ENCODE measurements at regions not wholly inside any gene's neighbourhood (a gene's known extent, or its start where the extent isn't known, plus 50 kb on each side); places are given as distances from the start of the nearest gene placed in this dataset.

DNA sequence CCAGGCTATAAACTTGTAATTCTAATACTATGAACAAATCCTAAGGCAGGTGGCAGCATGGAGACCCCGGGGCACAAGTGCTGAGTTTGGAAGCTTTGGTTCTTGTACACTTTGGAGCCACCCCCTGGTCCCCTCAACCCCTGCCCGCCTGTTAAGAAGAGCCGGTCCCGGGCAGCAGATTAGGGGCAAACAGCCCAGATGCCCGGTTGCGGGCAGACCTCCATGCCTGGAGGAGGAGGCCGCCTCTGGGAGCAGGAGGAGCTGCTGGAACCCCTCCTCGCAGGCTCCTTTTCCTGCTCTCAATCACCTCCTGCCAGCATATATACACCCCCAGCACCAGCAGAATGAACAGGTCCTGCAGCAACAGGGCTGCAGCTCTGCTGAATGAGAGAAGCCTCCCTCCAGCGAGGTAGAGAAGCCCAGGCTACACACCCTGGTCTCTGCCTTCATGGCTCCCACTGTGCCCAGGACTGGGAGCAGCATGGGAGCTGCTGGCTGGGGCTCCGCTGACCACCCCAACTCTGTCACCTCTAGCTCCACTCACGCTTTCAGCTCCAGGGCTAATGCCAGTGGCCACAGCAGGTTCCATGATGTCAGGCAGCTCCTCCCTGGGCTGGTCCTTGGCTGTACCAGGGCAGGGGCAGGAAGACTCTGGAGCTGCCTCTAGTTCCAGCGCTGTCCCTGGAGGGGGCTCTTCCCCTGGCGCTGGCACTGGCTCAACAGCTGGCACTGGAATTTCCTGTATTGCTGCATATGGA is 1713.5 kb upstream of the ACO1 start:
- no peak for DNase-seq

DNA sequence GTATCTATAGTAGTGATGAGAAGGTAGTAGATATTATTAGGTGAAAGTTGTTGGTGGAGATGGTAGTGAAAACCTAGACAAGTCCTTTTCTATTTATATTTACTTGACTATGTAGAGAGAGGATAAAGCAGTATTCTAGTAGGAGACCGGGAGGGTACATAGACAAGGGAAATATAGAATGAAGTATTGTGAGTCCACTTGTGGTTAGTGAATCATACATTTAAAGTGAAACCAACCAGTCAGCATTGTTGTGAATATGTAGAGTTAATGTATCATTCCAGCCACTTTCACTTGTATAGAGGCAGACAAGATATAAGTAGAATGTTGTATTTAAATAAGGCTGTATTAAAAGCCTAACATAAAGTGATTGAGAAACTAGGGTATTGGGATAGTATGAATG is 1711.3 kb upstream of the ACO1 start:
- no peak for DNase-seq

DNA sequence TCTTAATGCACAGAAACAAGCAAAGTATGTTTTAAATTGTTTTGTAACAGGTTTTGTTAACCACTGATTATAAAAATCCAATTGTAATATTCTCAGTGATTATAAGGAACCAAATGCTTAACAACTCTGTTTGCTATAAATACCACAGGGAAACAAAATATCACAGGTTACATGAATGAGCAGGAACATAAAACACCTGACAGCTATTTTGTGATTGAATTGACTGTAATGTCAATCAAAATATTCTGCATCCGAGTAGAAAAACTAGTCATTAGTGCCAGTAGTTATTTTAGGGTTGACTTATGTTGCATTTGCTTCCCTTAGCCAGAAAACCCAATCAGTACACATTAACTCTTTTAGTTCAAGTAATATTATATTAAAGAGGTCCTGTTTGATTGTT is 1707.8 kb upstream of the ACO1 start:
- DNase-seq, result no peak

DNA sequence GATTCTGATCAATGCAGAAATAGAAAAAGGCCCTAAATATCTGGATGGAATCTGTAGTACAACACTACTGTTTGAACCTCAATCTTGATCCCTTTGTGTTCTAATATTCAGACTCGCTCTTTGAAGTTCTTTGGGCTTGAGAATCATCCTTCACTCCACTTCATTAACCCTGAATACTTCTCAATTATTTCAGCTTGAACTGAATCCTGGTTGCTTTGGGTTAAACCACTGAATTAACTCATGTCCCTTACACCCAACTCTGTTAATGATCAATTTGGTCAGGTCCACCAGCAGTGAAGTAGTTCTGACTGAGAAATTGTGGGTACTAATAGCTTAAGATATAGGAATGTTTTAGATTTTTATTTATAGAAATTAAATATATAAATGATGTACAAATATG is 1707.2 kb upstream of the ACO1 start:
- DNase-seq, result no peak

DNA sequence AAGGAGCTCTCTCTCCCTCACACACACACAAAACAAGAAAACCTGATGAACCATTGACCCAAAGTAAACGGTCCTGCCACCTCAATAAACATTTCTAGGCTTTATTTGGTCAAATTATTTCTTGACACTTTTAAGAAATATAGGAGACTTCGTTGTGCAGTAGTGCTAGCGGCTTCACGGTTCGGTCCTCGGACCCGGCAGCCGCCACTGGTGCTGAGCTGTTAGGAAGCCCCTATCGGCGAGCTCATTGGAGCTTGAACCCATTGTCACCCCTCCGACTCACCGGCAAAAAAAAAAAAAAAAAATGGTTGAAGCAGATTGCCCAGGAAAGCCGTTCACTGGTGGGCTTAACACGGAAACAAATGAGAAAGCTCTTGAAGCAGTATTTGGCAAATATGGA is 1695.6 kb upstream of the ACO1 start:
- no peak for DNase-seq

DNA sequence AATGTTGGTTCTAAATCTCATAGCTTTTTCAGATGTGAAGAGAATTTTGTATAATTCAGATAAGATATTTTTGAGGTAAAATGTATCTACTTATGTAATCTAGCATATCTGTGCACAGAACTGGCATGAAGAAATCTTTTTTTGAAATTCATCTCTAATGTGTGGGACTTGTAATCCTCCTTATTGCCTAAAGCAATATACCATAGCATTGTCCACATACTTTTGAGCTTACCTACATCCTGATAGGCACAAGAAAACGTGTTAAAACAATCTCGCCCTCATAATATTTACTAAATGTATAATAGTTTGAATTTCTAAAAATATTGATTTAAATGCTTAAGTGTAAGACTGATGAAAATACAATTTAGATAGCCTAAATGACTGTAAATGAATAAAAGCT is 1686.5 kb upstream of the ACO1 start:
- no peak for DNase-seq

DNA sequence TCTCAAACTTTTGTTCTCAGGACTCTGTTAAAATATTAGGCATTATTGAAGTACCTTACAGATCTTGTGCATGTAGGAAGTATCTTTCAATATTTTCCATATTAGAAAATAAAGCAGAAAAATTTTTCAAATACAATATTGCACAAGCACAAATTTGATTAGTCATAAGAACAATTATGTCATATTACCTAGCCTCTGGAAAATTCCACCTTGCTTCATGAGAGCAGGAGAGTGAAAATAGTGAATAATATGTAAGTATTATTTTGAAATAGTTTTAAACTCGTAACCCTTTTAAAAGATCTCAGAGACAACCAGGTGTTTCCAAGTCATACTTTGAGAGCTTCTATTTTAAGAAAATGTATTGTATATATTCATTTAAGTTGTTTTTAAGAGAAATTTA is 1672.9 kb upstream of the ACO1 start:
- DNase-seq, result no peak

DNA sequence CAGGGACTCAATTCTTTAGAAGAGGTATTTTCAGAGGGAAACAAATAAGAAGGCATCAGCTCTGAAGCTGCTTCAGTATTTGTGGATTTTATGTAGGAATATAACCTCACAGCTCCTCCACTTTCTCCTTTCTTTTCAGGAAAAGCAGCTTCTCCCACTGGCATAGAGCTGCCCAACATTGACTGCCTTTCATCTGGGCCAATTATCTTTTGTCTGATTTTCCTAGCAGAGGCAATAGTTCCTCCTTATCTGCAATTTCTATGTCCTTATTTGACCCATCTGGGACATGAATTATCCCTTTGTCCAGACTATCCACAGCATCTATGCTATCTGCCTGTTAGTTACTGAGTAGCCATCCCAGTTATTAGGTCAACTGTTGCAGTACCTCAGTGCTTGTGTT is 1671.2 kb upstream of the ACO1 start:
- no peak for DNase-seq

DNA sequence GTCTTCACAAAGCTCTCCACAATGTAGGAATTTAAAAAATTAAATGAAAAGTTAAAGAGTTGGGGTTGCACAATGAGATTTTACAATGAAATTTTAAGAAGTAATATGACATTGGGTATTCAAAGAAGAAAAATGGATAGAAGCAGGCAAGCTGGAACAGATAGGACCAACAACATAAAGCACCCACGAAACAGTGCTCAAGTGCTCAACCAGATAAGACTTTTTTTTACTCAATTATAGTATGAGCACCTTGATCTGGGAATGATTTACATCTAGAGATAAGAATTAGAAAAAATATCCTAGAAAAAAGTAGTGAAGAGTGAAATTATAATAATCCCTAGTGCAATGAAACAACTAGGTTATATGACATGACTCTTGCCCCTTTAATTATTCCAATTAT is 1670.1 kb upstream of the ACO1 start:
- no peak for DNase-seq

DNA sequence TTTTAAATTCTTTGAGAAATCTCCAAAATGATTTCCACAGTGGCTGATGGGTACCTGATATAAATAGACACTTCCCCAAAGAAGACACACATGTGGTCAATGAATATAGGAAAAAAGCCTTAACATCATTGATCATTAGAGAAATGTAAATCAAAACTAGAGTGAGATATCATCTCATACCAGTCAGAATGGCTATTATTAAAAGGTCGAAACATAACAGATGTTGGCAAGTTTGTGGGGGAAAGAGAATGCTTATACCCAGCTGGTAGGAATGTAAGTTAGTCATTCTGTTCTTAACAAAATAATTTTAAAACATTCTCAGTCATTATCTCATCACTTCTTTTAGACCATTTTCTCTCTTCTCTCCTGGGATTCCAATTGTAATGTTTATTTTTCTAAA is 1666.0 kb upstream of the ACO1 start:
- DNase-seq, result no peak

DNA sequence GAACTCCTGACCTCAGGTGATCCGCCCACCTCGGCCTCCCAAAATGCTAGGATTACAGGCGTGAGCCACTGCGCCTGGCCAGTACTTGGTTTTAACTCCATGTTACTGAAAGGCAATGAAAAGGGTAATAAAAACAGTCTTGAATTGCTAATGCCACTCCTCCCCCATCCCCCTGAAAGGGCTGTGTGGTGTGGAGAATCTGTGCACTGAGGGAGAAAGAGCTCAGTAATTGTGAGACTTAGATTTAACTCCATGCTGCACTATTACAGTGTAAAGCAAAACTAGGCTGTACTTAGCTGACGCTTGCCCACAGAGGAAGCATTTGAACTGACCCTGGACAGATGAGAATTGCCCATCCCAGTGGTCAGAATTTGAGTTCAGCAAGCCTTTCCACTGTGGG is 1662.4 kb upstream of the ACO1 start:
- no peak for DNase-seq

DNA sequence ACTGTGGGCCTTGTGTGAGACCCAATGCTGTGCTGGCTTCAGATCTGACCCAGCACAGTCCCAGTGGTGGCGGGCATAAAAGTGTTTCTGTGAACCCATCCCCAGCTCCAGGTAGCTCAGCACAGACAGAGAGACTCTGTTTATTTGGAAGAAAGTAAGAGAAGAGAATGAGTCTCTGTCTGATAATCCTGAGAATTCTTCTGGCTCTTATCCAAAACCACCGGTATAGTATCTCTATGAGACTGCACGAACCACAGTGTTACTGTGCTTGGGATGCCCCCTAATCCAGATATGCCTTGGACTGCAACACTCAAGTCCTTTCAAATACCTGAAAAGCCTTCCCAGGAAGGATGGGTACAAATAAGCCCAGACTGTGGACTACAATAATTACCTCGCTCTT is 1660.8 kb upstream of the ACO1 start:
- DNase-seq, result no peak

DNA sequence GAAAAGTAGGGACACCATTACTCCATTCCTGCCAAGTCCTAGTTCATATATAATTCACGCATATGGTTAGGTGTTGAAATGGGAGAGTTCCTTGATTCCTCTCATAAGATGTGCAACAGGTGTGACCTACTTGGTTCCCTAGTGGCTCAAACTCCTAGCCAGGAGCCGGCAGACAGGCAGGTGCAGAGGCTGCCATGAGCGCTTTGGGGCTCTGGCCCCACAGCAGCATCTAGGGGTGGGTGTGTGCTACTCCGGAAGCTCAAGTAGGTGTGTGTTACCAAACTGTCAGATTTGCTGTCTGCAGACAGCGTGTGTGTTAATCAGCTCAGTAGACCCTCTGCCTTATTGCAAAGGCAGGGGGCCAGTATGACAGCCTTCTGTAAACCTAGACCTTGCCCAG is 1652.4 kb upstream of the ACO1 start:
- no peak for DNase-seq

DNA sequence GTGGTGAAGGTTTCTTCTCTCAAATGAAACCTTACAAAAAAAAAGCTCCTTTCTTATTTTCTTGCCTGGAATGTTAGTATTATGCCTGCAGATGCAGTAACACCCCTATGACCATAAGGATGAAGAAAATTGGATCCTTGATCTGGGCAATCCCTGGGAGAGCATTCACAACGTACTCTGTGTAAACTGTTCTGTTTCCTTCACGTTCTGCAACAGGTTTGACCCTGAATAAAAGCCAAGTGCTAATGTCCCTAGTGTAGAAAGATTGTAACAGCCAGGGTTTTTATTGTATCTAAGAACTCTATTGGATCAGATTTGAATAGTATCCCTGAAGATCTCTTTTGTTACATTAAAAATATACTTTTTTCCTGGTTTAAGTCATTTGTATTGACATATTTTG is 1639.6 kb upstream of the ACO1 start:
- DNase-seq, result no peak

DNA sequence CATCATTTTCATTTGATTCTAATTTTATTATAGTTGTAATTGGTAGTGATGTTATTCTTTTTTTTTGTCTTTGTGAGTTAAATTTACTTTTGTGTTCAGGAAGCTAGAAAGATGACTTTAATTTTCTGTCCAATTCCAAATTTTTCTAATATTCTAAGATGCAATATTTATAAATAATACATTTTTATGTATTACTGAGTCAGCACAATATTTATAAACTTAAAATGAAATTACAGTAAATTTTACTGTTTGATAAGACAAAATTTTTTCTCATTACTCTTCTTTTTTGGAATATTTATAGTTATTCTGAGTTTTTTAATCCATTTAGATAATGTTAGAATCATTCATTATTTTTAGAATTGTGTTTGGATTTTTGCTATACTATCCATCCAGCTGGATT is 1637.9 kb upstream of the ACO1 start:
- no peak for DNase-seq

DNA sequence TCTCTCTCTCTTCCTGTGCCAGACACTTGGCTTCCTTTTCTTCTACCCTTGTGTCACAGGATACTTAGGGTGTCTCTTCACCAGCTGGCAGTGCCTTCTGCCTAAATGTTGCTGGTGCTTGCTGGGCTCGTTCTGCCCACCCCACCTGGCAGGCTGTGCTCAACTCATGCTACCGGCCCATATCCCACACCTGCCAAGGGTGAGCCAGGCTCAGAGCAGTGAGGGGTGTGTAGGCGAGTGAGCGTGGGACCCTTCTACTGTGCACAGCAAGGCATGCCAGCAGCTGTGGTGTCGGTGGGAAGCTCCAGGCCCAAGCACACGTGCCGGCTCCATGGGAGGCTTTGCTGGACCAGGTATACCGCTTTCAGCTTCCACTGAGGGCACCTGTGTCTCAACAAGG is 1626.7 kb upstream of the ACO1 start:
- no peak for DNase-seq

DNA sequence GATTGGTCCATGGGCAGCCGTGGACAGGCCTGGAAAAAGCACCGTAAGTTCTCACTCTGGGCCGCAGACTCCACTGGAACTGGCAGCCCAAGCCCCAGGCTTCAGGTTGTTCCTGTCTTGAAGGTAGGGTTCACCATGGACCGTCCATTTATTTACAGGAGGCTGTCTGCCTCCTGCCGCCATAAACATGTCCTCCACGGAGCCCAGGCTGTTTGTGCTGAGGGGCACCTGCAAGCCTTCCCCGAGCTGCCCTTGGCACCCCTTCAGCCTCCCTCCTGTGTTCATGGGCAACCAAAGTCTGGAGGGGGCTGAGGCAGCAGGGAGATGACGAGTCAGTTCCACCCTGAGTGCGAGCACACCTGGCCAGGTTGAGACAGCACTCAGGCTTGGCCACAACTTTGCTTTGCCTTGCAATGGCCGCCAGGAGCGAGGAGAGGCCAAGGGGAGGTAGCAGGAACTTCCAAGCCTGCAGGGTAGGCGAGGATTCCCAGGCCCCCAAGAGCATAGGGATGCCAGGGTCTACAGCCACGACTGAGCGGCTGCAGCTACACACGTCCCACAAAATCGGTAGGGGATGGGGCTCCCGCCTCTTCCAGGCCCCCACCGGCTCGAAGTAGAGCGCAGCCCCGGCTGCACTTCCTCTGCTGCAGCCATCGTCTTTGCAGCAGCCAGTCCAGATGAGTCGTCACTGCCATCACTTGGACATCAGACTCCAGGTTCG is 1625.6 kb upstream of the ACO1 start:
- no peak for DNase-seq

DNA sequence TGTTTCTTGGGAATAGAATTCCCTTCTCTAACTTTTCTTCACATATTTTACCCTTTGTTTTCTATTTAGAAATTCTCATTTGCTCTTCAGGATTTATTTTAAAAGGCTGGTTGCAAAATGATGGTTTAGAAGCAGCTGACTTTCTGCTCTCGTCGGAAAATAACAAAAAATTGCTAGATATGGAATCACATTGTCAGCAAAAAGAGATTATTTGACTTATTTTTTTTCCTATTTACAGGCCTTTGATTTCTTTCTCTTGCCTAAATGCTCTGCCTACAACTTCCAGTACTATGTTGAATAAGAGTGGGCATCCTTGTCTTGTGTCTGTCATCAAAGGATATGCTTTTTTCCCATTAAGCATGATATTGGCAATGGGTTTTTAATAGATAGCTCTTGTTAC is 1619.1 kb upstream of the ACO1 start:
- no peak for DNase-seq

DNA sequence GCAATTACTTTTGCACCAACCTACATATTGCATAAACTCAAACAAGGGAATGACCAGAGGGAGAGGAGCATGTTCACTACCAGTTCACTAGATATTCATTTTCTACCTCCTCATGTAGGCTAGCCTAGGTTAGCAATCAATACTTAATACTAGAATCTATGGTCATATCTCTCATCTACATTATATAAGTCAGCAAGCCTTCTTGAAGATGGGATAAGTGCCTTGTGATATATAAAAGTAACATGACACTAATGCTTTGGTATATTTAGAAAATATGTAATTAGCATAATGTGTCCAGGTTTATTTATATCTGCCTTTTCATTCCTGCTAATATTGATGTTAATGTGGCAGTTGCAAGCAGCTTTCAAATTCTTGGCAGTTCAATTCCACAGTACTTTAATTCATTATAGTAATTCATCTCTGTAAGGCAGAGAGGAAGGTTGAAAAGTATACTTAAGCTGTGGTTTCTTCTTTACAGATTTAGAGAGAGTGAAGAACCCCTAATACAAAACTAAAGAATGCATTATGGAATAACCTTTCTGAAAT is 1613.2 kb upstream of the ACO1 start:
- no peak for DNase-seq

DNA sequence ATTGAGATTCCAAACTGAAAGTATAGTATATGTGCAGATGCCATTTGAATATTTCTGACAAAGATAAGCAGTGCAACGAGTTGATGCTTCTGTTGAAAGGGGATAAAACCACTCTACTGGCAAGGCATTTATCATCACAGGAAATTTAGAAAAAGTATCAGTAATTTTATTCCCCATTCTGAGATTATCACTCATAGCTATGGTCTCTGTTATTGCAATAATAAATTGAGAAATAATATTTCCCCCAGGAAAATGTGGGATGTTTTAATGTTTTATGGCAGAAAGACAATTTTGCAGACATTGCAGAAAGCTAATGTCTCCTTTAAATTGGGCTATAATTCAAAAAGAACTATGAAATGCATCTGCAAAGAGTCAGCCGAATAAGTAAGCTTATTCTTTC is 1612.7 kb upstream of the ACO1 start:
- DNase-seq, result no peak

DNA sequence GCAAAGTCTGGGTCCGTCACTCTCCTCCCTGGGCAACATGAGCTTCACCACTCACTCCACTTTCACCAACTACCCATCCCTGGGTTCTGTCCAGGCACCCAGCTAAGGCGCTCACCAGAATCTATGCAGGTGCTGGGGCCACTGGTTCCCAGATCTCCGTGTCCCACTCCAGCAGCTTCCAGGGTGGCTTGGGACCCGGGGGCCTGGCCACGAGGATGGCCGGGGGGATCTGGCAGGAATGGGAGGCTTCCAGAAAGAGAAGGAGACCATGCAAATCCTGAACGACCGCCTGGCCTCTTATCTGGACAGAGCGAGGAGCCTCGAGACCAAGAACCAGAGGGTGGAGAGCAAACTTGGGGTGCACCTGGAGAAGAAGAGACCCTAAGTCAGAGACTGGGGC is 1611.0 kb upstream of the ACO1 start:
- DNase-seq, result no peak

DNA sequence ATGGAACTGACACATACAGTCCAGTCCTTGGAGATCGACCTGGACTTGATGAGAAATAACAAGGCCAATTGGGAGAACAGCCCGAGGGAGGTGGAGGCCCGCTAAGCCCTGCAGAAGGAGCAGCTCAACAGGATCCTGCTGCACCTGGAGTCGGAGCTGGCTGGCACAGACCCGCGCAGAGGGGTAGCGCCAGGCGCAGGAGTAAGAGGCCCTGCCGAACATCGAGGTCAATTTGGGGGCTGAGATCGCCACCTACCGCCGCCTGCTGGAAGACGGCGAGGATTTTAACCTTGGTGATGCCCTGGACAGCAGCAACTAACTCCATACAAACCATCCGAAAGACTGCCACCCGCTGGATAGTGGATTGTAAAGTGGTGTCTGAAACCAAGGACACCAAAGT is 1610.1 kb upstream of the ACO1 start:
- DNase-seq, result no peak

DNA sequence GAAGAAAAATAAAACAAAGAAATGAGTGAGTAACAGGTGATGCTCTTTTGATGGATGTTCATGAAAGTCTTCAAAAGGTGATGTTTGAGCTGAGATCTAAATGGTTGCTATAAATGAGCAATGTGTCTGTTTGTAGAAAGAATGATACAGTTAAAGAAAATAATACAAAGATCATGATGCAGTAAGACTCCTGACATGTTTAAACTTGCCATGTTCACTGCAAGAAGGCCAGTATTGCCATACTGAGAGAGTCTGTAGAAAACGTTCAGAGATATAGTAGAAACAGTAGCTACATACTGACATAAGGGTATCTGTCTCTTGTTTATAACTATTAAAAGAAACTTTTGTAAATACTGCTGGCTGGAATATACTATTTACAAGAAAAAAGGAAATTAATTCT is 1609.2 kb upstream of the ACO1 start:
- no peak for DNase-seq

DNA sequence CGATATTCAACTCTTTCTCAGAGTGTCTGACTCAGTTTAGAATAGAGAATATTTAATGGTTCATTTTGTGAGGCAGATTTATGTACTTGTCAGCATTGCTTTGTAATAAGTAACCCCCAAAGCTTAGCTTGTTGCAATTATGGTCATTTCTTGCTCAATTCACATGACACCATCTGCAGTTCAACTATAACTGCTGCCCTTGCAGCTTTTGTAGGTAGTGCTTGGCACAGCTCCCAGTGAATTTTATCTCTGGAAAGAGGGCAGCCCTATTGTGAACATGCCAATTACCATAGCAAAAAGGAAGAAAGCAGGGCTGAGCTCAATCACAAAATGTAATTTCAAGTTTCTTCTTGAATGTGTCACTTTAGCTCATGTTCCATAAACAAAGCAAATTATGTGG is 1587.7 kb upstream of the ACO1 start:
- DNase-seq, result no peak

Data from CD4-positive, alpha-beta T cell treated with Interleukin-17A for 1 hour (primary cell).